ENCODE measurements at regions not wholly inside any gene's neighbourhood (a gene's known extent, or its start where the extent isn't known, plus 50 kb on each side); places are given as distances from the start of the nearest gene placed in this dataset.

DNA sequence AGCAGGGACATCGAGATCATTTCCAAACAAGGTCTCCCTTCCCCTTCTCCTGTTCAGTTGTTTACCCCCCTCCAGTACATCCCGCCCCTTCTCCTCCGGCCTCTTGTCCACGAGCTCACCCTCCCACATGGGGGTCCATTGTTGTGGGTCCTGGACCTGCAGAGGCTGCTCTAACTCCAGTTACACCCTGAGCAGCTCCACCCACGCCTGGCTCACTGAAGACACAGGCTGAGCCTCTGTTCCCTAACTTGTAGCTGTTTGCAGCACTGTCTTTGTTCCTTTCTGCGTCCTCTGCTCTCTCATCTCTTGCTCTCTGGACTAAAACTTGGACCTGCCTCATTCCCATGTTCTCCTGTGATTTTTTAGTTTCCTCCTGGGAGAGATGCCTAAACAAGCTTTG, 377.5 kb downstream of the MED10 start:
- no peak for DNase-seq (ENCODE audit: low read depth)

DNA sequence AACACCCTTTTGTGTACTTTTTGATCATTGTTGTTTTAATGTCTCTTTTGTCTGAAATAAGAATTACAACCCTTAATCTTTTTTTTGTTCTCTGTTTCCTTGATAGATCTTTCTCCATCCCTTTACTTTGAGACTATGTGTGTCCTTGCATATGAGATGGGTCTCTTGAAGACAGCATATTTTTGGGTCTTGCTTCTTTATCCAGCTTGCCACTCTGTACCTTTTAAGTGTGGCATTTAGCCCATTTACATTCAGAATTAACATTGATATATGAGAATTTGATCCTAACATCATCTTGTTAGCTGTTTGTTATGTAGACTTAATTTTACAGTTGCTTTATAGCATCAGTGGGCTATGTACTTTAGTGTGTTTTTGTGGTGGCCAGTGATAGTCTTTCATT, 382.5 kb downstream of the MED10 start:
- DNase-seq (ENCODE audit: low read depth) = no peak

DNA sequence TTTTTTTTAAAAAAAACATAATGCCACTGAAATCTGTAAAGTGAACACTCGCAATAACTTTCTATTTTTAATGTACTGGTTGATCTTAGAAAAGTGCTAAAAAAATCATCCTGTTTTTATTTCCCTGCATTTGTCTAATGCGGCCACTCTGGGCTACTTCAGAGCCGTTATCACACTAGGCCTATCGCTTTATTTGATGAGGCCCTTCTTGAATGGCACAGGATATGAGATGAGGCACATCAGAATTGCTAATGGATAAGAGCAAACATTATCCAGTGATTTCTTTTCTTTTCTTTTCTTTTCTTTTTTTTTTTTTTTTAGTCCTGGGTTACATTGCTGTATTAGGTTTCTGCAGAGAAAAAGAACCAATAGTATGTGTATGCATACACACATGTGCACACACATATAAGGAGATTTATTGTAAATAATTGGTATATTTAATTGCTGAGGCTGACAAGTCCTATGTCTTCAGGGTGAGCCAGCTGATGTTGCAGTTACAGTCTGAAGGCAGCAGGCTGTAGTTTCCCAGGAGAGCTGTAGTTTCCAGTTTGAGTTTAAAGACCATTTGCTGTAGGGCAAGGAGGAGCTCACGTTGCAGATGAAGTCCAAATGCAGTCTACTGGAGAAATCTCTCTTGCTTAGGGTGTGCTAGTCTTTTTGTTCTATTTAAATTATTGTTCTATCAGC, 391.7 kb downstream of the MED10 start:
- no peak for DNase-seq (ENCODE audit: low read depth)

DNA sequence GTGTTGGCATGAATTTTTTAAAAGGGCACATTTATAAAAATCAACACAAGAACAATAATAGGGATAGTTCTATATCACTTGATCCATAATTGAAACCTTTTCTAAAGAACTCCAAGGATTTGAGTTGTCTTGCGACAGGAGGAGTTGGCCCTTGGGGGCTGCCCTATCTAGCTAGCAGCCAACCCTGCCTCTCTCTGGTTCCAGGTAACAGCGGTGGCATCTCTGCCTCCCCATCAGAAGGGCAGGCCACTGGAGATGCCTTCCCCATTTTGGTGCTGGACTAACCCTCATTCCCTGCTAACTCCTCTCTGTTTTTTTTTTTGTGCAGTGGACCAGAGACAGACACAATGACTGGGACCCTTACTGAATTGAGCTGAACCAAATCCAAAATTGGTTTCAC, 393.0 kb downstream of the MED10 start:
- DNase-seq (ENCODE audit: low read depth) = no peak

DNA sequence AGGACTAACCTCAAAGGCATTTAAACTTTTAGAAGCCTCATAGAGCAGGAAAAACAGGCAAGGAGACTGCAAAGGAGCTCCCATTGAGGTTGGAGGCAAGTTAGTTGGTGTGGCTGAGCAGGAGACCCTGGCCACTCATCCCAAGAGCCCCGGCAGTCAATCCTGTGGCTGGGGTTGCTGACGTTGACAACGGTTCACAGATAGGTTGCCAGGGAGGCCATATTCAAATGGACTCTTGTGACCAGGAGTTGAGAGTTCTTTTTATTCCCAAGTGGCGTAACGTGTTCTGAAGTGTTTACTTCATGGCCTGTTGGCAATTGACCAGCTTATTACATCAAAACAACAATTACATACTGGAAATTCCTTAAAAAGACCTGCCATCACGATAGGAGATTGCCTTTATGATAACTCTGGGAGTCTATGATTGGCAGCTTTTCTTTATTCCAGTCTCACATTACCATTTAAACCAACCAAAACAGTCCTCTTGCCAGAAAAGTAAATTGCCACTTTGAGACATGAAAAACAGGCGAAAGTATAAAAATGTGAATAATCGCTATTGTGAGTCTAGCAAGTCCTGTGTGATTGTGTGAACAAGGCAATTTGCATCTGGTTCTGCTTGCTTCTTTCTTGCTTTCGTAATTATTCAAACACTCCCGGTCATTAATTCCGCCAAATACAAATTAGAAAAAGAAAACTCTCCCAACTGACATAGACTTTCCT, 394.9 kb downstream of the MED10 start:
- no peak for DNase-seq (ENCODE audit: low read depth)

DNA sequence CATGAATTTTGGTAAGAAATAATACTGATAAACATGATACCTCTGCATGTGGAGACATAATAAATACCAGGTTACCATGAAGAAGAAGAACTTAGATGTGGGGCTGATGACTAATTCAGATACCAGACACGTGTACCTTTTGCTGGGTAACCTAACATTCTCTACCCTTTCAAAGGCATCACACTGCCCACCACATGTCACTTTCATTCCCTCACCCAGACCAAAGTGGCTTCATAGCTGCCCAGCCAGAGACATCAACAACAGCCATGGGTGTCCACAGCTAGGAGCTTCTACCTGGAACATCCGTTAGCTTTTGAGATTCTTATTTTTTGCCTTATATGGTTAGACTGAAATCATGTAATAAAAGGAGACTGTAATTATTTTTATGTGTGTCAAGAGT, 396.8 kb downstream of the MED10 start:
- no peak for DNase-seq (ENCODE audit: low read depth)

DNA sequence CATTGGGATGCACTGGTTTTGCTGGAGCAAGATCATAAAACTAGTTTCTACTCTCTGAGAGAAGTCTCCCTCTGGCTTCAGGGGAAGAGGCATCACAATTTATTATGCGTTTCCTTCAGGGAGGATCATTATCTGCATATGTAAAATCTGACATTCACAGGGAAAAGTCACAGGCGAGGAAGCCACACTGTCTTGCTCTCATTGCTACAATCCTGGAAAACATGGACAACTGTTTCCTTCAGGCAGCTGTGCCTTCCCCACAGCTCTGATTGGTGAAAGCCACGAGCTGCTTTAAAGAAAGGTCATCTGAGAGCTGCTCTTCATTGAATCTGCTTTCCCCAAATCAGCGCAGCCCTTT, 397.8 kb downstream of the MED10 start:
- no peak for DNase-seq (ENCODE audit: low read depth)

DNA sequence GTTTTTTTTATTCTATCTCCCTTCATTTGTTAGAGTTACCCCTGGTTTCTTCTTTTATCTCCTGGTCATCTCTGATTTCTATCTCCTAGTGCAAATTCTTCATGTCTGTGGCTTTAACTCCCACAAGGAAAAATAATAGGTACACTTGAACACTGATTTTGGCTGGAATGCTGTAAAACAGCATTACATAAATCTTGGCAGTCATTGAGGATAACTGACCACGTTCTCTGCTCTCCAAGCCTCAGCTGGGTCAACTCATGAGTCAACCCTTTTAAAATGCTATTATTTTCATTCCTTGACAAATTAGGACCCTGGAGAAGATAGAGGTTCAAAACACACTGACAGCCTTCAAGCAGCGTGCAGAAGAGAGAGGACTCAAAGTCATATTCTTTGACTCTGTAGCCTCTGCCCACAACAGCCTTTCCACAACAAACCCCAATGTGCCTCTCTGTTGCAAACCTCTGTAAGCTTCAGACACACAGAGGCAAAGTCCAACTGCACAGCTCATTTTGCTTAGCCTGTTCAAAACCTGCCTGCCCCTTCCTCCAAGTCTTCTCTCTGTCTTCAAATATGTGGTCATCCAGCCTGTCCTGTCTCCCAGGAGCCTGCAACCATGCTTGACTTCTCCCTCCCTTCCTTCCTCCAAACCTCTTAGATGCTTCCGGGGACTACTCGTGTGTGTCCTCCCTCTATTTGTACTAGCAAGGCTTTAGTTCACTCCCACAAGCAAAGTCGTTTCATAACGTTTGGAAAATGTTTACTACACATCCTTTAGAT, 398.4 kb downstream of the MED10 start:
- DNase-seq (ENCODE audit: low read depth) = no peak

DNA sequence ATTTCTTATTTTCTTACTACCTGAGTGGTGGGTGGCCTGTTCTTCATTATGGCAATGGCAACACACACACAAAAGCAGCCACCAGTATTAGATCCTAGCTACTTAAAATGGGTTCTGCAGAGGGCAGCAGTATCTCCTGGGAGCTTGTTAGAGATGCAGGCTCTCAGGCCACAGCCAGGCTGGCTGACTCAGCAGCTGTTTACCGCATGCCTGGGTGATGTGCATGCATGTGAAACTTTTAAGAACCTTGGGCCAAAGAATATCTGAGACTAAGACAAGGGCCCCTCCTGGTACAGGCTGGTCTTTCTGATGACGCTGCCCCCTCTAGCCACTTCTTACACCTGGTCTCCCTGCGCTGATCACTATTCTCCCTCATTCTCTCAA, 399.0 kb downstream of the MED10 start:
- DNase-seq (ENCODE audit: low read depth) = no peak

DNA sequence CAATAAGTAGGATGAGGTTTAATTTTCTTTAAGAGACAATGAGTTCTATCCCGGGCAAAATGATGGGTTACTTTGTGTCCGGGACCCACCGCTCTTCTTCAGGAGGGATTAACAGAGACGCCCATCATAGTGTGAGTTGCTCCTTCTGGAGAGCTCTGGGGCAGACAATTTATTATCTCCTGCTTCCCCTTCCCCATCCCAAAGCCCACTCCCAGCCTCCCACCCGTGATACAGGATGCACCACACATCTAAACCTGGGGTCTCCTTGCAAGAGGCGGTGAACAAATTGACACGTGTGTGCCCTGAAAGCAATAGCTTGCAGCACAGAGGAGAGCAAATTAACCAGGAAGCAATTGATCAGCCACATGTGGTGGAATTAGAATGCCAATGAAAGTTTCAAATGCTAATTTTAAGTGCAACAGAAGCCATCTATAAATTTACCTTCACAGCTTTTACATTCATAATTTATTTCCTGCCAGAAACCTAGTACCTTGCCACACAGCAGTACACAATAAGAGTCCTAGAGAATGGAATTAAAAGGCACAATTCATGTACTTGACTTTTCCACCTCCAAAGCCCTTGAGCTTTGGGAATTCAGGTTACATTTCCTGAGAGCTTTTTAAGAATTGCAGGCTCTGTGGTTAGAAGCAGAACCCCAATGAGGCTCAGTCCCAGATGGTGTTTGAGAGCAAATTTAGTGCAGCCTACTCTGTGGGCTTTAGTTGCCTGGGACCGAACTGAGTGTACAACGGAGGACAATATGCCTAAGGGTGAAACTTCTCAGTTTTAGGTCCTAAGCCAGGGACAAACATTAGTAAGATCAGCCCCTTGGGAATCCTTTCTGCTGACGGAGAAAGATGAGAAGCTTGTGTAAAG, 399.6 kb downstream of the MED10 start:
- DNase-seq (ENCODE audit: low read depth) = no peak

DNA sequence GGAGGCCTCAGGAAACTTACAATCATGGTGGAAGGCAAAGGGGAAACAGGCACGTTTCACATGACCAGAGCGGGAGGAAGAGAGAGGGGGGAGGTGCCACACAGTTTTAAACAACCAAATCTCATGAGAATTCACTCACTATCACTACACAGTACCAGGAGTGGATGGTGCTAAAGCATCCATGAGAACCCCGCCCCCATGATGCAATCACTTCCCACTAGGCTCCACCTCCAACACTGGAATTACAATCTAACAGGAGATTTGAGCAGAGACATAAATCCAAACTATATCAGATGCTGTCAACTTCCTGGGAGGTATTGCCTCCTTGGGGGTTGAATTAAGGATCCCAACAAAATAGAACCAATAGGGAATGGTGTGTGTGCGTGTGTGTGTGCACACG, 407.1 kb downstream of the MED10 start:
- no peak for DNase-seq (ENCODE audit: low read depth)

DNA sequence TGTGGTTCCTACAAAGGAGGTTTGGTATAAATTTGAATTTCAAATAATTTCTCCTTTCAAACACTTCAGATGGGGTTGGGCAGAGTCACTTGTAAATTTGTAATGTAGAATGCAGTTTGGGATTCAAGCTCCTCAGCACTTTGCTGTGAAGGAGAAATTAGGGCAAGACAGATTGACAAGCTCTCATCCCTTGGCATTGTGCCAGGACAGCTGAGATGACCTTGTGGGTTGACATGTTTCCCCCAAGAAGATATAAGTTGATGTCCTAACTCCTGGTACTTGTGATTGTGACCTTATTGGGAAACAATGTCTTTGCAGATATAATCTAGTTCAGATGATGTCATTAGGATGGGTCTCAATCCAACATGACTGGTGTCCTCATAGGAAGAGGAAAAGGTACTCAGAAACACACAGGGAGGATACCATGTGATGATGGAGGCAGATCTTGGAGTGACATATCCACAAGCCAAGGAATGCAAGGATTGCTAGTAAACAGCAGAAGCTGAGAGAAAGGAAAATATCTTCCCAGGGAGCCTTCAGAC, 408.3 kb downstream of the MED10 start:
- DNase-seq (ENCODE audit: low read depth) = no peak

DNA sequence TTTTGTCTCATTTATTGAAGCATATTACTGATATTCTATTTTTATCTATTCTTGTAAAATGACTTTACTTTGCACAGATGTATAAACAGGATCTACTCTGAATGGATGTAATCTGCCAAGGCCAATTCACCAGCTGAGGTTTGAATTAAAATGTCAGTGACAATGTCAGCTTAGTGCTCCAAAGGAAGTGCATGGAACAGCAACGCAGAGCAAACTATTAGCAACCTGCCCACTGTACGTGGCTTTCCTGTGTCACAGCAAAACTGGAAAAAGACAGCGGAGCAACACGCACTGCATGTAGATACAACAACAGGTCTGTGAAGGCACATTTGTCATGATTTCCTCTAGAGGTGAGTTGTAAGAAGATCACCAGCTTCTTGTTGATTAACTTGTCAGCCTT, 409.4 kb downstream of the MED10 start:
- no peak for DNase-seq (ENCODE audit: low read depth)

DNA sequence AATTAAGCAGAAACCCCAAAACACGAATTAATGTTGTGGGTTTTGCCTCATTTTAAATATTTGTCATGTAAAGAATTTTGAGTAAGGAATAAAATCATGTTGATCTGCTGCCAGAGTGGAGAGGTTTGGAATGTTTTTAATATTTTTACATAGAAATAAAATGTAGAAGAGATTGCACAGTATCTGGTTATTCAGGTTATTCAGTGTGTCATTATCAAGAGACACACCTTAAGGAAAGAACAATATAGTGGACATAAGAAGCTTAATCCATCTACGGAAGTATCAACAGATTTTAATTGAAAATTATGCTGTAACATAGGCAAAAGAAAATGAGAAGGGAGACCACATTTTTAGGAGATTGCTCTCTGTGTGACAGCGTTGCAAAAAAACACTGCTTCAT, 410.4 kb downstream of the MED10 start:
- no peak for DNase-seq (ENCODE audit: low read depth)

DNA sequence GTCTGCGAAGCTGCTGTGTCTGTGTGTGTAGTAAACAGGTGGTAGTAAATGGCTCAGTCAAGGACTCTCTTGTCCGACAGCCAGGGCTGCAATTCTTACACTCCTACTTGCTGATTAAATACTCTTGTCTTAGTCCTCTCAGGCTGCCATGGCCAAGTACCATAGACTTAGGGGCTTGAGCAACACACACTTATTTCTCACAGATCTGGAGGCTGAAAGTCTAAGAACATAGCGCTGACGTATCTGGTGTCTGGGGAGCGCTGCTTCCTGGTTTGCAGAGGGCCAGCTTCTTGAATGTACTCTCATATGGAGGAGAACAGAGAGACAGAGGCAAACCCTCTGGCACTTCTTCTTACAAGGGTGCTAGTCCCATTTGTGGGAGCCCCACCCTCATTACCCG, 411.0 kb downstream of the MED10 start:
- no peak for DNase-seq (ENCODE audit: low read depth)

DNA sequence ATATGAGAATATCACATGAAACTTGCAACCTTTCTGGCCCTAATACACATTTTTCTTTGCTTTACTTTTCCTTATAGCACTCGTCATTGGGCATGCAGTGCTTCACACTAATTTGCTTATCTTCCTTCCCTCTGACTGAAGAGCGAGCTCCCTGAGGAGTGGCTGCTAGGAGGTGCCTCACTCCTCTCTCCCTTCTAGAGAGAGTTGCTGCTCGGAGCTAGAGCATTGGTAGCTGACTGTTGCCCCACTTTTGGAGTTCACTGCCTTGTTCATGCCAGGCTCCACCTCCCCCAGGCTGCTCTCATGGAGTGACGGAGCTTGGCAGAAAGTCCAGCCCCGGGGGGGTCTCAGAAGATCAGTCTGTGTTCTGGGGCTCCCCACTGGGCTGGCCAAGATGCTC, 413.2 kb downstream of the MED10 start:
- DNase-seq (ENCODE audit: low read depth) = no peak

DNA sequence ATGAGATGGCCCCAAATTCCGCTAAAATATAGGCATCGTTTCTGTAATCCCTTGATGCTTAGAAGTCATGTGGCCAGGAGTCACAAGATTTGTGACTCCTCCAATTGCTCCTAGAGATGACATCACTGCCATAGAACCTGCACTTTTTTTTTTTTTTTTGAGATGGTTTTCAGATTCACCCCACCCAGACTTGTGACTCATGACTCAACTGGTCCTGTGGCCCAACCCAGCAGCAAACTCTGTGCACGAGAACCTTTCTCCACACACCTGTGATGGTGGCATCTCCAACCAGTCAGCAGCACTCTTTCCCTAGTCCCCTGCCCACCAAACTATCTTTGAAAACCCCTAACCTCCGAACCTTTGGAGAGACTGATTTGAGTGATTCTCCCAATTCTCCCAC, 414.0 kb downstream of the MED10 start:
- DNase-seq (ENCODE audit: low read depth) = no peak

DNA sequence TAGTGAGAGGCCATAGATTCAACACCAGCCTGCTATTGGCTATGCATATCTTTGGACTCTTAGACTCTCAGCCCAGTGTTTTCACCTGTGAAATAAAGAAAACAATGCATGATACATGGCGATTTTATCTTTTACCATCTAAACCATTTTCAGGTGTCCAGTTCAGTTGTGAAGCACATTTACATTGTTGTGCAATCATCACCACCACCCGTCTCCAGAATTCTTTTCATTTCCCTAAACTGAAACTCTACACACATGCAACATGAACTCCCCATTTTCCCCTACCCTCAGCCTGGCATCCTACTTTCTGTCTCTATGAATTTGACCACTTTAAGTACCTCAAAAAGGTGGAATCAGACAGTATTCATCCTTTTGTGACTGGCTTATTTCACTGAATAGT, 420.6 kb downstream of the MED10 start:
- no peak for DNase-seq (ENCODE audit: low read depth)

DNA sequence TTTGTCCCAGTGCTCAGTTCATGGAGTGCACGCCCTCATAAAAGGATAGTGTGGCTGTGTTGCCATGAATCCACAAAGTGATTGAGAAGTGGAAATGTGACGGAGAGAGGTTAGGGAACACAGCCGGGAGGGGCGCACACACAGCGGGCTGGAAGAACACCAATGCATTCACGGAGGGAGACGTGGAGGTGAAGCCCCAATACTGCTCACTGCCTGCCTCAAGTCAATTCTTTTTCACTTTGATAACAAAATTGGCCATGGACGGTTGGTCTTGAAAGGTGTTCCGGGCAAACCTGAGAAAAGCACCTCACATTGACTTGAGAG, 424.1 kb downstream of the MED10 start:
- no peak for DNase-seq (ENCODE audit: low read depth)

DNA sequence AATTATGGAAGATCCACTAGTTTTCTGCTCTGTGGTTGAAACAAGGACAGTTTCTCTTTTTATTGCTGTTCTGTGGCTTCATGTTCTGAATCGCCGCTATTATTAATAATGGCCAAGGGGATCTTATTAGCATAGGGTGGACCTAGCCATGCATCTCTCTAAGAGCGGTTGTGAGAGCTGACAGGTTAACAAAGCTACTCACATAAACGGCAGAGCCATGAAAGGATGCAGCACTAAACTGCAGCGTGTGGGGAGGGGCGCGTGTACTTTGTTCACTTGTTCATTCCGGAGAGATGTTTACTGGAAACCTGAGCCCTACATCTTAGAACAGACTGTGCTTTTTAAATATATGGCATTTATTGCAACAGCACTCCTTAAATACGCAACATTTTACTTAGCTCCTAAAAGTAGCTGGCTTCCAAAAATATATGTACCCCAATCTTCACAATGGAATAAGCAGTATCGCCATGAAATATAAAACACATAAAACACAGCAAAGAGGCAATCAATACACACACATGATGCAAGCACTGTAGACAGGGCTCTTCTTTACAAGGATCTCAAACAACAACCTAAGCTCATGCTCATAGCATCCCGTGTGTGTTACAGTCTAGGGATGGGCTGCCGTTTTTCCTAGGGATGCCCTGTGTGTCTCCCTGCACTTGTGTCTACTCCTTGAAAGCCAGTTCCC, 424.6 kb downstream of the MED10 start:
- no peak for DNase-seq (ENCODE audit: low read depth)

DNA sequence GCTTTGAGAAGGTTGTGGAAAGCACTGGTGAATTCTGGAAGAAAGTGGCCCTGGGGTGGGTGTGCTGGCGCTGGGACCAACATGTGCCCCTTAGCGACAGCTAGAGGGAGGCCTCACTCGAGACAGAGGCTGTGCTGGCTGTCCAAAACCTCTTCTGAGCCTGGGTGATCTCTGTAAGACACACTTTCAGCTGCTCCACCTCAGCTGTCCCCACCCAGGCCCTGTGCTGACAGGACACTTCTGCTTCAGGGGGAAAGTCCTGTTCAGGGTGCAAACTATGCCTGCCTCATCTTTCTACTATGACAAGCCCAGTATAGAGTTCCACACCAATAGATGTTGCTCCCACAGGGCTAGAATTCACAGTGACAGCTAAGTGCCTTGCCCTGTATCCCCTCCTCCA, 426.4 kb downstream of the MED10 start:
- DNase-seq (ENCODE audit: low read depth) = no peak

DNA sequence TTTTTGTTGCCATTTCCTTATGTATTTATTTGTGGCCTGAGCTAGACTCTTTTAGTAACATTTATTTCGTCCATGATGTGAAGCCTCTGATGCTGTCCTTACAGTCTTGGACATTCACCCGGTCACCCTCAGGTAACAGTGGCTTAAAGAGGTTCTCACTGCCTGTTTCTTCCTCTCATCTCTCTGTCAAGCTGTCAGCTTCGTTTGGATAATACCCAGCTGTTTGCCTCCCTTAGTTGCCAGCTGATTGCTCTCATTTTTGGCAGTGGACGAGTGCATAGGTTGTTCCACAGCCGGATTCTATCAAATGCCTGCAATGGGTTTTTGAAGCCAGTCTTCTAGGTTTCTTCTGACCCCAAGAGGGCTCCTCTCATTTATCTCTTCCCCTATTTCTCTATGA, 427.7 kb downstream of the MED10 start:
- no peak for DNase-seq (ENCODE audit: low read depth)

Data from GM04504 (cell line).